Stomach (tissue), 8 donors: ENCODE measurements at regions not wholly inside any gene's neighbourhood (a gene's known extent, or its start where the extent isn't known, plus 50 kb on each side); places are given as distances from the start of the nearest gene placed in this dataset.
"Not testable (repeated sequence)": the region's sequence is repeated elsewhere in the genome, so short reads cannot be mapped to it uniquely, and the experiment has no call there.

ENCODE experiments used
- DNase-seq, 2 donors: peaks; one replicate each; pipeline versions ENCODE4 v3.0.0 to v3.0.0-alpha.2; 2013 to 2019
- H3K27ac ChIP-seq, 5 donors: fragments of 200-600 bp in 4 of 5; sonication (generic) in 4 of 5; one replicate each; pipeline ENCODE4 v1.5.1; 2013 to 2019; ENCODE audit warnings: mild to moderate bottlenecking in 1 of 5, moderate library complexity in 1 of 5
- H3K27me3 ChIP-seq, 3 donors: fragments of 200-600 bp; sonication (generic); one replicate each; pipeline ENCODE4 v1.5.1; 2017 to 2019; ENCODE audit warnings: mixed run types in 1 of 3
- H3K36me3 ChIP-seq, 4 donors: fragments of 200-600 bp; sonication (generic); 1 replicate in 3 of 4; 2 replicates in 1 of 4; pipeline ENCODE4 v1.5.1; 2016 to 2019
- H3K4me1 ChIP-seq, 4 donors: fragments of 200-600 bp; sonication (generic); one replicate each; pipeline ENCODE4 v1.5.1; 2016 to 2019
- H3K4me3 ChIP-seq, 4 donors: fragments of 200-600 bp; sonication (generic) in 3 of 4; one replicate each; pipeline ENCODE4 v1.5.1; 2016 to 2019; ENCODE audit warnings: mild to moderate bottlenecking in 1 of 4
- H3K9me3 ChIP-seq, 4 donors: fragments of 200-600 bp; sonication (generic); one replicate each; pipeline ENCODE4 v1.5.1; 2016 to 2019
- EP300 ChIP-seq: sonication (generic); formaldehyde crosslinking; IDR thresholded peaks from one replicate; pipeline ENCODE4 v1.6.1; 2017; ENCODE audit warnings: antibody characterized with exemption
- POLR2A ChIP-seq, 4 donors: fragments of 450-650 bp; IDR thresholded peaks; one replicate each; pipeline ENCODE4 v1.6.1; 2016; ENCODE audit warnings: antibody characterized with exemption in 4 of 4, control low read depth in 2 of 4, mild to moderate bottlenecking in 1 of 4, moderate library complexity in 1 of 4
- POLR2AphosphoS5 ChIP-seq, 3 donors: sonication (generic); formaldehyde crosslinking; IDR thresholded peaks; one replicate each; pipeline ENCODE4 v1.6.1; 2016; ENCODE audit warnings: antibody characterized with exemption in 3 of 3
- WGBS, 5 donors: extraction: QIAGEN DNeasy Blood & Tissue Kit in 3 of 5; methylation state at CpG; one replicate each; pipeline versions ENCODE4 v1.1.5 to v1.1.7; 2013 to 2018; 5-methylcytosine and 5-hydroxymethylcytosine counted together
- intact Hi-C: fragments of 100-400 bp; cut with DNase I; formaldehyde crosslinking; loops from one replicate; pipeline ENCODE4 v1.15.1; 2023; ENCODE audit warnings: low total_unique reads
- TF ChIP-seq, protein P1 (sequence below), 7 experiments: fragments of 450-650 bp in 4 of 7; fragments of 200-600 bp in 3 of 7; sonication (generic) in 3 of 7; IDR thresholded peaks; one replicate each; pipeline ENCODE4 v1.5.1; 2016 to 2019; ENCODE audit warnings: antibody characterized with exemption in 7 of 7, control low read depth in 2 of 7, mild to moderate bottlenecking in 1 of 7
- donor health status: healthy with polysubstance abuse.
- donor health status: Bipolar disorder and iron deficiency.
- donor health status: healthy.

DNA sequence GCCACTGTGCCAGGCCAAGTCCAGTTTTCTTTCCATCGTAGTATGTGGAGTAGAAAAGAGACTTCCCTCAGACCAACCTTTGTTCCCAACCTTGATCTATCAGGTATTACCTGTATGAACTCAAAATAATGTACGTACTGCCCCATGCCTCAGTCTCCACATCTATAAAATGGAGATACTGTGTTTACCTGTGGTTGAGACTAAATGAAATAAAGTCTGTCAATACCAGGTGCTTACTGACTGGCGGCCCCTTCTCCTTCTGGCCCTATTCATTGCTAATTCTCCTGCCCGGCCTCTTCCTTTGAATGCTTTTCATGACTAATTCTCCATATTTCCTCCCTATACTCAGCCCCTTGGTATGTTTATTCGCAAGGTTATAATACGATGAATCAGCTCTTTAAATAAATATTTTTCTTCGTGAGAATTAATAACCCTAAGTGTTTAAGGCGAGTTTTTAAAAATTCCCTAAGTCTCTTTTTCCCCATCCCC is 89.6 kb upstream of the BASP1 start:
- WGBS, 5 donors, result 66 to 78% (median 73%) methylated on average over 8 of the region's 8 CpGs
- no peak for TF ChIP-seq POLR2A (IDR thresholded peaks at IDR 0.05)
- no peak for TF ChIP-seq EP300
- TF ChIP-seq, protein P1, sequence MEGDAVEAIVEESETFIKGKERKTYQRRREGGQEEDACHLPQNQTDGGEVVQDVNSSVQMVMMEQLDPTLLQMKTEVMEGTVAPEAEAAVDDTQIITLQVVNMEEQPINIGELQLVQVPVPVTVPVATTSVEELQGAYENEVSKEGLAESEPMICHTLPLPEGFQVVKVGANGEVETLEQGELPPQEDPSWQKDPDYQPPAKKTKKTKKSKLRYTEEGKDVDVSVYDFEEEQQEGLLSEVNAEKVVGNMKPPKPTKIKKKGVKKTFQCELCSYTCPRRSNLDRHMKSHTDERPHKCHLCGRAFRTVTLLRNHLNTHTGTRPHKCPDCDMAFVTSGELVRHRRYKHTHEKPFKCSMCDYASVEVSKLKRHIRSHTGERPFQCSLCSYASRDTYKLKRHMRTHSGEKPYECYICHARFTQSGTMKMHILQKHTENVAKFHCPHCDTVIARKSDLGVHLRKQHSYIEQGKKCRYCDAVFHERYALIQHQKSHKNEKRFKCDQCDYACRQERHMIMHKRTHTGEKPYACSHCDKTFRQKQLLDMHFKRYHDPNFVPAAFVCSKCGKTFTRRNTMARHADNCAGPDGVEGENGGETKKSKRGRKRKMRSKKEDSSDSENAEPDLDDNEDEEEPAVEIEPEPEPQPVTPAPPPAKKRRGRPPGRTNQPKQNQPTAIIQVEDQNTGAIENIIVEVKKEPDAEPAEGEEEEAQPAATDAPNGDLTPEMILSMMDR (IDR thresholded peaks at IDR 0.05), result no peak
- no peak for TF ChIP-seq POLR2AphosphoS5 (IDR thresholded peaks at IDR 0.05)
- Histone ChIP-seq H3K9me3 (no peaks in the 10 kb centered on the region), H3K27ac (no peak overlapping the region), H3K36me3 (no peaks in the 10 kb centered on the region), H3K27me3 (no peaks in the 10 kb centered on the region), H3K4me3 (no peak overlapping the region), H3K4me1 (peaks cover 0 to 39% (median 5%) of the 10 kb centered on the region in 4 donors)
- DNase-seq, result no peak
- intact Hi-C loops, result no loop called here

DNA sequence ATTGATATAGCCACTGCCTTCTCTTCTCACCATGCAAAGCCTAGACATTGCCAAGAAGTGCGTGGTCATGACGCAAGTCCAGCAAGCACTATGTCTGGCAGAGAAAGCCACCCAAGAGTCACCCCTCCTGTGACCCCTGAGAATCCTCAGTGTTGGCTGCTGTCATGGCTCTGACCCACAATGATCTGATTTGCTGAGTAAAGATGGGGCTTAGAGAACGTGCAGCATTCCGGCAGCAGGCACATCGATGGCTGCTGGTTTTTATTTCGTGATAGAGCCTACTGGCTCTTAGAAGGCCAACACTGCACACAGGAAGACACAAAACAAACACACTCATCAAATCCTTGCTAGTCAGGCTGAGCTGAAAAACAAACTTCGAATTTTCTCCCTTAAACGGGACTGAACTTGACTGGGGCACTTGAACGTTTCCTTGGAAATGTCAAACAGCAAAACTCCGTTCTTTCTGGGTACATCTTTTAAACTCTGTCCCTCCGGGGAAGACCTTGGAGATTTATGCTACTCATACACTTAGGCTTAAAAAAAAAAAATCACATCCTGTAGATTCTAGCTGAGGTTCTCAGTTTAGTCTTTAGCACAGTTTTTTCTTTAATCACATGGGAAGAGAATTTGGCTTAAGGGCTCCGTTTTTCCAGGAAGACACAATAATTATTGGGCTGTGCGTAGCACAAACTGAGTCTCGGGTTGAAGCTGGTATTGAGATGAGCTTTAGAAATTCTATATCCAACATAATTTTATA is 88.2 kb upstream of the BASP1 start:
- WGBS, 5 donors, result 68 to 77% (median 70%) methylated on average over 12 to 14 of the region's 14 CpGs
- H3K27me3 ChIP-seq, result no peaks in the 10 kb centered on the region
- no peak for DNase-seq
- H3K27ac ChIP-seq, result no peak overlapping the region
- no peaks in the 10 kb centered on the region for H3K9me3 ChIP-seq
- TF ChIP-seq POLR2A (IDR thresholded peaks at IDR 0.05), result no peak
- TF ChIP-seq EP300, result no peak
- no peak for TF ChIP-seq POLR2AphosphoS5 (IDR thresholded peaks at IDR 0.05)
- H3K4me1 ChIP-seq, result peaks cover 0 to 24% (median 4%) of the 10 kb centered on the region in 4 donors
- intact Hi-C loops, result no loop called here
- H3K4me3 ChIP-seq, result no peak overlapping the region
- no peaks in the 10 kb centered on the region for H3K36me3 ChIP-seq

DNA sequence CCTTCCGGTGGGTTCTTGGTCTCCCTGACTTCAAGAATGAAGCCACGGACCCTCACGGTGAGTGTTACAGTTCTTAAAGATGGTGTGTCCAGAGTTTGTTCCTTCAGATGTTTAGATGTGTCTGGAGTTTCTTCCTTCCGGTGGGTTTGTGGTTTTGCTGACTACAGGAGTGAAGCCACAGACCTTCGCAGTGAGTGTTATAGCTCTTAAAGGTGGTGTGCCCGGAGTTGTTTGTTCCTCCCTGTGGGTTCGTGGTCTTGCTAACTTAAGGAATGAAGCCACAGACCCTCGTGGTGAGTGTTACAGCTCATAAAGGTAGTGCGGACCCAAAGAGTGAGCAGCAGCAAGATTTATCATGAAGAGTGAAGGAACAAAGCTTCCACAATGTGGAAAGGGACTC is 87.1 kb upstream of the BASP1 start:
- not testable (repeated sequence) for H3K36me3 ChIP-seq

DNA sequence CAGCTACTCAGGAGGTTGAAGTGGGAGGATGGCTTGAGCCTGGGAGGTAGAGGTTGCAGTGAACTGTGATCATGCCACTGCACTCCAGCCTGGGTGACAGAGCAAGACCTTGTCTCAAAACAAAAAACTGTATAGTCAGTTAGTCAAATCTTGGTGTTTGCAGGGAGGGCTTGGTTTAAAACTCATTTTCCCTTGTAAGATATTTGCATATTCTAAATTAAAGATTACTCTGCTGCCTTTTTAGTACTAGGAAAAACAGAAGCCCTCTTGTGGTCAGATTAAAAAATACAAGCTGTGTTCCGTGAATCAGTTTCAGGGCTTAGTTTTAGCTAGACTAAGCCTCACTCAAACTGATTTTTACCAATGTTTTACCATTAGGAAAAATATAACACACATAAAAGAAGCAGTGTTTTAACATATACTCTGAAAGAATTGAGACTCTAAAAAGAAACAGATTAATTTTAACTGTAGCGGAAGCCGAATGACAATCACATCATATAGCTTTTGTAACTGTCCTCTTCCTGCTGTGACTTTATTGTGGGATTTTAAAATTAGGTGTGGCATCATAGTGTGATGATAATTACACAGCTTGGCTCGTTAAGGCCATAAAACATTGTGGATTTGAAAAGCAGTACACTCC is 84.9 kb upstream of the BASP1 start:
- TF ChIP-seq EP300, result no peak
- TF ChIP-seq, protein P1 (IDR thresholded peaks at IDR 0.05), result peak in 5 of 7 experiments; percentile 27 to 81 (median 60)
- no peak overlapping the region for H3K4me3 ChIP-seq
- WGBS, 5 donors, result 45 to 52% (median 48%) methylated on average over 4 of the region's 4 CpGs
- H3K9me3 ChIP-seq, result no peaks in the 10 kb centered on the region
- peak in 1 of 2 donors; percentile 61 for DNase-seq
- H3K27ac ChIP-seq, result no peak overlapping the region
- intact Hi-C loops, result loop anchor here (10.0 kb wide), 1 partner anchor 198 kb away; the partner anchor contains the start of gene MYO10
- no peaks in the 10 kb centered on the region for H3K27me3 ChIP-seq
- no peaks in the 10 kb centered on the region for H3K36me3 ChIP-seq
- H3K4me1 ChIP-seq, result peaks cover 0 to 16% (median 2%) of the 10 kb centered on the region in 4 donors

More for the DNA sequence above, 87.1 kb upstream of the BASP1 start:
- not testable (repeated sequence) for DNase-seq, H3K9me3 ChIP-seq, H3K4me3 ChIP-seq, H3K27me3 ChIP-seq, H3K27ac ChIP-seq
- intact Hi-C loops, result loop anchor here (10.0 kb wide), 1 partner anchor 196 kb away; the partner anchor contains the start of gene MYO10
- WGBS, 5 donors, result 72 to 84% (median 78%) methylated on average over 9 of the region's 9 CpGs
- H3K4me1 ChIP-seq, result peaks cover 0 to 16% (median 2%) of the 10 kb centered on the region in 4 donors

DNA sequence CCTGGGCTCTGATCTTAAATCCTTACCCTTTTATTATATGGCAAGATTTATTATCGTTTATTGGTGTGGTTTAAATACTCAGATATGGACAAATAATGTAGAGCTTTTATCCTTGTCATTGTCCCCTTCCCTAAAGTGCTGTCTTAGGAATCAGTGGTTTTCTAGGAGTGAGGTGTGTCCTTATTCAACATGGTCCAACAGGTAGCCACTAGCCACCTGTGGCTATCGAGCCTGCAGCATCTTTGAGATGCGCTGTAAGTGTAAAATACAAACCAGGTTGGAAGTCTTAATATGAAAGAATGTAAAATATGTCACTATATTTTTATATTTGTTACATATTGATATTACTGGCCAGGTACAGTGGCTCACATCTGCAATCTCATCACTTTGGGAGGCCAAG is 82.4 kb upstream of the BASP1 start:
- TF ChIP-seq POLR2A (IDR thresholded peaks at IDR 0.05) (no peak), EP300 (no peak), POLR2AphosphoS5 (IDR thresholded peaks at IDR 0.05) (no peak)
- TF ChIP-seq, protein P1 (IDR thresholded peaks at IDR 0.05), result no peak
- intact Hi-C loops, result loop anchor here (10.0 kb wide), 1 partner anchor 200 kb away; the partner anchor contains the start of gene MYO10
- H3K4me1 ChIP-seq, result peaks cover 0 to 7% (median 2%) of the 10 kb centered on the region in 4 donors
- H3K27ac ChIP-seq, result no peak overlapping the region
- DNase-seq, result no peak
- no peaks in the 10 kb centered on the region for H3K27me3 ChIP-seq
- H3K36me3 ChIP-seq, result no peaks in the 10 kb centered on the region
- no peak overlapping the region for H3K4me3 ChIP-seq
- no peaks in the 10 kb centered on the region for H3K9me3 ChIP-seq
- 91 to 96% (median 93%) methylated on average over 3 of the region's 3 CpGs for WGBS, 5 donors
